HepG2 (cell line): ENCODE measurements at regions not wholly inside any gene's neighbourhood (a gene's known extent, or its start where the extent isn't known, plus 50 kb on each side); places are given as distances from the start of the nearest gene placed in this dataset.

ENCODE experiments used
- ATAC-seq: fragments of 200-7000 bp; cut with Tn5 transposase; 3 replicates; pipeline ENCODE4 v1.9.1; 2020; ENCODE audit warnings: mild to moderate bottlenecking, moderate library complexity
- BruUV-seq: library from RNA; stranded (reverse); fragments of 400-500 nt; replicated peaks from 2 replicates; lab custom pipeline; 2021; lab: Mats Ljungman, UMichigan
- CTCF ChIA-PET: fragments of 300-600 bp; formaldehyde crosslinking; extraction: SDS; loops from one replicate; lab custom pipeline; 2021; ENCODE audit warnings: low total read pairs, inconsistent platforms, low intra/inter-chr PET ratio; lab: Yijun Ruan, JAX
- POLR2A ChIA-PET: fragments of 350-600 bp; sonication (Branson Sonifier 250); formaldehyde crosslinking; loops from one replicate; lab custom pipeline; 2020; ENCODE audit warnings: antibody characterized with exemption, inconsistent platforms; lab: Yijun Ruan, JAX
- DNase-seq: peaks from one replicate; pipeline ENCODE4 v3.0.0-alpha.2; 2015; ENCODE audit warnings: low spot score
- FAIRE-seq: peaks from 3 replicates; lab custom pipeline; 2011; peaks lifted over from hg19 to GRCh38; lab: Jason Lieb, UNC
- H2AFZ ChIP-seq: one replicate; pipeline ENCODE4 v1.6.1; 2011; ENCODE audit warnings: low read length, inconsistent platforms
- H3K27ac ChIP-seq: fragments of 300-600 bp; 3 replicates; pipeline ENCODE4 v1.8.0; 2011; ENCODE audit warnings: mixed run types, mild to moderate bottlenecking, mixed read lengths, low read length, inconsistent platforms; ENCODE audit not compliant: insufficient read depth; ENCODE audit errors: extremely low read length
- H3K27me3 ChIP-seq, 2 experiments: fragments of 200-600 bp in 1 of 2; 2 replicates in 1 of 2; 3 replicates in 1 of 2; pipeline versions ENCODE4 v1.6.0 to v1.8.0; 2011; ENCODE audit warnings: low read length in 2 of 2, mild to moderate bottlenecking in 2 of 2, moderate library complexity in 2 of 2, inconsistent platforms in 1 of 2; ENCODE audit not compliant: insufficient read depth in 2 of 2, control insufficient read depth in 1 of 2
- H3K36me3 ChIP-seq, 2 experiments: fragments of 200-600 bp in 1 of 2; replicated peaks in 1 of 2; 2 replicates in 1 of 2; 3 replicates in 1 of 2; pipeline versions ENCODE4 v1.5.1 to v1.8.0; 2011; ENCODE audit warnings: low read length in 2 of 2, inconsistent platforms in 1 of 2; ENCODE audit not compliant: insufficient read depth in 2 of 2, control insufficient read depth in 1 of 2
- H3K4me1 ChIP-seq: 2 replicates; pipeline ENCODE4 v1.5.1; 2012; ENCODE audit warnings: low read length, inconsistent platforms; ENCODE audit not compliant: insufficient read depth
- H3K4me2 ChIP-seq: 2 replicates; pipeline ENCODE4 v1.6.0; 2011; ENCODE audit warnings: low read depth, low read length, inconsistent platforms
- H3K4me3 ChIP-seq, 3 experiments: fragments of 200-600 bp in 1 of 3; sonication (generic), shearing (Covaris generic) in 1 of 3; replicated peaks in 1 of 3; 2 replicates each; pipeline ENCODE4 v1.5.1; 2011 to 2016; ENCODE audit warnings: low read length in 3 of 3, inconsistent platforms in 2 of 3, low read depth in 2 of 3, mild to moderate bottlenecking in 2 of 3, control low read depth in 1 of 3, mixed read lengths in 1 of 3; ENCODE audit not compliant: insufficient read depth in 1 of 3
- H3K79me2 ChIP-seq: one replicate; pipeline ENCODE4 v1.6.1; 2011; ENCODE audit warnings: low read length, inconsistent platforms; ENCODE audit not compliant: insufficient read depth
- H3K9ac ChIP-seq: 2 replicates; pipeline ENCODE4 v1.6.0; 2011; ENCODE audit warnings: mild to moderate bottlenecking, low read depth, low read length, inconsistent platforms; ENCODE audit not compliant: insufficient read depth
- H3K9me3 ChIP-seq: 2 replicates; pipeline ENCODE4 v1.5.1; 2012; ENCODE audit warnings: mild to moderate bottlenecking, low read length
- H4K20me1 ChIP-seq: 2 replicates; pipeline ENCODE4 v1.6.0; 2011; ENCODE audit warnings: inconsistent platforms, mild to moderate bottlenecking, low read length, moderate library complexity; ENCODE audit not compliant: insufficient read depth
- HNF4G ChIP-seq, 2 experiments: sonication (generic) in 1 of 2; formaldehyde crosslinking in 1 of 2; IDR thresholded peaks; 2 replicates each; pipeline versions ENCODE4 v1.4.0 to v1.6.1; 2011 to 2020; ENCODE audit warnings: borderline replicate concordance in 2 of 2, low read depth in 2 of 2, mild to moderate bottlenecking in 2 of 2, low read length in 1 of 2, missing genetic modification reagents in 1 of 2, moderate library complexity in 1 of 2
- NR1H2 ChIP-seq: sonication (generic); formaldehyde crosslinking; IDR thresholded peaks from 2 replicates; pipeline ENCODE4 v1.8.1; 2022; ENCODE audit warnings: low read depth, missing genetic modification reagents, borderline replicate concordance
- TGIF2 ChIP-seq: IDR thresholded peaks from 2 replicates; pipeline ENCODE4 v1.6.1; 2016; ENCODE audit warnings: control low read depth, missing compliant biosample characterization
- WGBS: methylation state at CpG from one replicate; pipeline ENCODE4 v1.1.6; 2017; ENCODE audit warnings: low lambda C conversion rate; 5-methylcytosine and 5-hydroxymethylcytosine counted together
- in situ Hi-C: cut with HindIII; loops from 2 replicates; pipeline ENCODE4 v1.10.0; 2017; ENCODE audit warnings: low pct_unique_long_range_greater_than_20kb; ENCODE audit not compliant: extremely low pct_ligation_motif_present
- intact Hi-C: fragments of 100-400 bp; cut with micrococcal nuclease; formaldehyde crosslinking; loops from one replicate; pipeline ENCODE4 v1.10.0; 2022; ENCODE audit not compliant: unreplicated experiment
- TF ChIP-seq, protein P1 (sequence below): sonication (generic); formaldehyde crosslinking; IDR thresholded peaks from 2 replicates; pipeline ENCODE4 v1.8.0; 2022; ENCODE audit warnings: missing genetic modification reagents, mild to moderate bottlenecking, borderline replicate concordance
- TF ChIP-seq, protein P2 (sequence below): sonication (generic); formaldehyde crosslinking; IDR thresholded peaks from 2 replicates; pipeline ENCODE4 v1.4.0; 2020; ENCODE audit warnings: missing genetic modification reagents, mild to moderate bottlenecking, borderline replicate concordance

DNA sequence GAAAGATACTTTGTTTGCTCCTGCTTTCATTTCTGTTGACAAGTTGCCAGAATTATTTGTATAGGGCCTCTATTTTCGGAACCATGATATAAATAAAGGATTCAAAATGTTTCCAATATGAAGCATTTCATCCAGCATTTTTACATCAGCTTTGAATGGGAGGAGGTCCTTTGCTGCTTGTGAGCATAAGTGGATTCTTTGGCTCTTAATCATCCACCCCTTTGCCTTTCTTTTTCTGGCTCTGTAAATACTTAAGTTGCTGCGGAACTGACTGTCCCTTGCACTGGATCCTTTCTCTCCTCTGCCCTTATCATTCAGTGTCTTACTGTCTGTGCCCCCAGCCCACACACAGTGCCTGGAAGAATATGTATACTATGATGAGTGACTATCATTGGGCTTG is 357.3 kb upstream of the RGS6 start (continued):
- no peak for TF ChIP-seq TGIF2

DNA sequence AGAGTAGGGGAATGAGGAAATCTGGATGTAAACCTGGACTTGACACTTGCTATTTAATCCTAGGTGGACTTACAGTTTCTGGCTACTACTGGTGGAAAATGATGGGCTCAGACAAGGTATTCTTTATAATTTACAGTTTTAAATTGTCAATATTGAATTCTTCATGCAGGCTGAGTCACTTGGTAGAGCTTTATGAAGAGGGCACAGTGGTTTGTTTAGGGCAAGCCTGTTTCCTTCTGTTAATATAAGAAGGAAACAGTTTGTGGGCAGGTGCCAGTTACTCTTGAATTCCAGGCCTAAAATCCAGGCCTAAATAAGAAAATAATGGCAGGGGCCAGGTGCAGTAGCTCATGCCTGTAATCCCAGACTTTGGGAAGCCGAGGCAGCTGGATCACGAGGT is 355.8 kb upstream of the RGS6 start:
- CTCF ChIA-PET, result no interaction called here
- H3K27ac ChIP-seq, result no peak overlapping the region

More for the DNA sequence above, 355.8 kb upstream of the RGS6 start:
- Histone ChIP-seq H3K9me3 (no peaks in the 10 kb centered on the region), H3K4me2 (no peak overlapping the region), H4K20me1 (no peaks in the 10 kb centered on the region), H3K4me3 (no peak overlapping the region), H3K79me2 (no peaks in the 10 kb centered on the region), H2AFZ (no peak overlapping the region), H3K9ac (no peak overlapping the region), H3K36me3 (no peaks in the 10 kb centered on the region), H3K27me3 (no peaks in the 10 kb centered on the region), H3K4me1 (no peaks in the 10 kb centered on the region)
- POLR2A ChIA-PET, result no interaction called here
- ATAC-seq (no peak), FAIRE-seq (no peak), DNase-seq (no peak)
- no TSS peak for BruUV-seq
- in situ Hi-C loops (no loop called here), intact Hi-C loops (no loop called here)
- WGBS, result 97% methylated on average over 2 of the region's 2 CpGs
- TF ChIP-seq, protein P1, sequence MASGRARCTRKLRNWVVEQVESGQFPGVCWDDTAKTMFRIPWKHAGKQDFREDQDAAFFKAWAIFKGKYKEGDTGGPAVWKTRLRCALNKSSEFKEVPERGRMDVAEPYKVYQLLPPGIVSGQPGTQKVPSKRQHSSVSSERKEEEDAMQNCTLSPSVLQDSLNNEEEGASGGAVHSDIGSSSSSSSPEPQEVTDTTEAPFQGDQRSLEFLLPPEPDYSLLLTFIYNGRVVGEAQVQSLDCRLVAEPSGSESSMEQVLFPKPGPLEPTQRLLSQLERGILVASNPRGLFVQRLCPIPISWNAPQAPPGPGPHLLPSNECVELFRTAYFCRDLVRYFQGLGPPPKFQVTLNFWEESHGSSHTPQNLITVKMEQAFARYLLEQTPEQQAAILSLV (CRISPR knock-in tag), result no peak
- TF ChIP-seq, protein P2, sequence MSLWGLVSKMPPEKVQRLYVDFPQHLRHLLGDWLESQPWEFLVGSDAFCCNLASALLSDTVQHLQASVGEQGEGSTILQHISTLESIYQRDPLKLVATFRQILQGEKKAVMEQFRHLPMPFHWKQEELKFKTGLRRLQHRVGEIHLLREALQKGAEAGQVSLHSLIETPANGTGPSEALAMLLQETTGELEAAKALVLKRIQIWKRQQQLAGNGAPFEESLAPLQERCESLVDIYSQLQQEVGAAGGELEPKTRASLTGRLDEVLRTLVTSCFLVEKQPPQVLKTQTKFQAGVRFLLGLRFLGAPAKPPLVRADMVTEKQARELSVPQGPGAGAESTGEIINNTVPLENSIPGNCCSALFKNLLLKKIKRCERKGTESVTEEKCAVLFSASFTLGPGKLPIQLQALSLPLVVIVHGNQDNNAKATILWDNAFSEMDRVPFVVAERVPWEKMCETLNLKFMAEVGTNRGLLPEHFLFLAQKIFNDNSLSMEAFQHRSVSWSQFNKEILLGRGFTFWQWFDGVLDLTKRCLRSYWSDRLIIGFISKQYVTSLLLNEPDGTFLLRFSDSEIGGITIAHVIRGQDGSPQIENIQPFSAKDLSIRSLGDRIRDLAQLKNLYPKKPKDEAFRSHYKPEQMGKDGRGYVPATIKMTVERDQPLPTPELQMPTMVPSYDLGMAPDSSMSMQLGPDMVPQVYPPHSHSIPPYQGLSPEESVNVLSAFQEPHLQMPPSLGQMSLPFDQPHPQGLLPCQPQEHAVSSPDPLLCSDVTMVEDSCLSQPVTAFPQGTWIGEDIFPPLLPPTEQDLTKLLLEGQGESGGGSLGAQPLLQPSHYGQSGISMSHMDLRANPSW (CRISPR knock-in tag), result no peak
- TF ChIP-seq HNF4G (IDR thresholded peaks at IDR 0.05; ENCODE audit: borderline replicate concordance, low read depth, low read length) (no peak), HNF4G (CRISPR knock-in tag; IDR thresholded peaks at IDR 0.05; ENCODE audit: borderline replicate concordance, low read depth) (no peak), NR1H2 (CRISPR knock-in tag) (no peak)
